ENCODE measurements at regions not wholly inside any gene's neighbourhood (a gene's known extent, or its start where the extent isn't known, plus 50 kb on each side); places are given as distances from the start of the nearest gene placed in this dataset.

DNA sequence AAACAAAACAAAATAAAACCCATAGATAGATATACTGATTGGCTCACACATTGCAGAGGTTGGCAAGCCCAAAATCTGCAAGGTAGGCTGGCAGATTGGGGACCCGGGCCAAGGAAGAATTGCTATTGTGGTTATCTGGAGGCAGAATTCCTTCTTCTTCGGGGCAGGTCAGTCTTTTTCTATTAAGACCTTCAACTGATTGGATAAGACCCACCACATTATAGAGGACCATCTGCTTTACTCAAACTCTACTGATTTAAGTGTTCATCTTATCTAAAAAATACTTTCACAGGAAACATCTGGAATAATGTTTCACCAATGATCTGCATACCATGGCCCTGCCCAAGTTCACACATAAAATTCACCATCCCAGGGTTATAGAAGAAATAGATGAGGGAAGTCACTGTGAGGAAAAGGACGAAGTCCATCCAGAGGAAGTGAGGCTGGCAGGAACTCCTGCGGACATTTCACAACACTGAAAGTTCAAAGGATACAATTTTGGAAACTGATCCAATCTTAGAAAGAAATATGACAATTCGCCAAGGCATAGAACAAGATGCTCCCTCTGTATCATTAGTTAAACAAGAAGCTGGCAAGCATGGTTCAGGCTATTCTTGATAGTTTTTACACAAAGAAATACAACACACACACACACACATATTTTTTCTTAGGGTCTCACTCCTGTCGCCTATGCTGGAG lies 127.6 kb upstream of the MED13L start:
- no peak for DNase-seq

DNA sequence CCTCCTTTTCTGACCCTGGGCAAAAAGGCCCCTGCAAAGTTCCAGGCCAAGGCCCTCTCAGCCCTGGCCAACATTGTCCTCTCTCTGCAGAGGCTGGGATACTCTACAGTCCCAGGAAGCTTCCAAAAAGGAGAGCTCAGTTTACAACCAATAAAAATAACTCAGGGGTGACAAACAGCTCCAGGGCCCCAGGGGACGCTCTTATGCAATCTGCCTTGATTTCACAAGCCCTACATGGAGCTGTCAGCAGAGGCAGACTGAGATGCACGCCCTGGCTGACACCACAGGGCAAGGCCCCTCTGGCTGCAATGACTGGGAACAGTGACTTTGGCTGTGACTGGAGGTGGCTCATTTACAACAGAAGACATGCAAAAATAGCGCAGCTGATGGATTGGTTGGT lies 129.0 kb upstream of the MED13L start:
- DNase-seq, result peak; percentile 41

DNA sequence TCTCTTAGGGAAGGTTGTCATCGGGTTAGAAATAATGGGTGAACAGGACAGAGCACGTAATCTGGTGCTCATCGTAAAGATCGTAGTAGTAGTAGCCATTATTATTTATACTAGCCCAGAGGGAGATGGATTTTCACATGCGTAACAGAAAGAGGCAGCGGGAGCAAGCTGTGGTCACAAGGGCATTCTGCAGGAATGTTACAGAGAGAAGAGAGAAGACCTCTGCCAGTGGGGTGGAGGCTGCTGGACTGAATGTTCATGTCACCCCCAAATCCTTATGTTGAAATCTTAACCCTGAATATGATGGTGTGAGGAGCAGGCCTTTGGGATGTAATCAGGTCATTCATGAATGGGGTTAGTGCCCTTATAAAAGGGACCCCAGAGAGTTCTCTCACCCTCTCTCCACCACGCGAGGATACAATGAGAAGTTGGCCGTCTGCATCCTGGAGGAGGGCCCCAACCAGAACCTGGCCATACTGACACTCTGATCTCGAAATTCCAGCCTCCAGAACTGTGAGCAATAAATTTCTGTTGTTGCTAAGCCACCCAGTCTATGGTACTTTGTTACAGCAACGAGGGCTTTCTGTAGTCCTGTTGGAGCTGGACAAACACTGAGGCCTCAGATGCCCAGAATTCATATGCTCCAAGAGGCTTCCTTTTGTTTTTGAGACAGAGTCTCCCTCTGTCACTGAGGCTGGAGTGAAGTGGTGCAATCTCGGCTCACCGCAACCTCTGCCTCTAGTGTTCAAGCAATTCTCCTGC lies 131.2 kb upstream of the MED13L start:
- DNase-seq, result no peak

DNA sequence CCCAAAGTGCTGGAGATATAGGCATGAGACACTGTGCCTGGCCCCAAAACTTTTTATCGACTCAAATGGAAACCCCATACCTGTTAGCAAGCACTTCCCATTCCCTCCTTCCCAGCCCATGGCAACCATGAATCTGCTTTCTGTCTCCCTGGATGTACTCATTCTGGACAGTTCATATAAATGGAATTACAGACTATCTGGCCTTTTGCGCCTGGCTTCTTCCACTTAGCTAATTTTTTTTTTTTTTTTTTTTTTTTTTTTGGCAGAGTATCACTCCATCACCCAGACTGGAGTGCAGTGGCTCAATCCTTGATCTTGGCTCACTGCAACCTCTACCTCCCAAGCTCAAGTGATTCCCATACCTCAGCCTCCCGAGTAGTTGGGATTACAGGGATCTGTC lies 134.5 kb upstream of the MED13L start:
- no peak for DNase-seq

DNA sequence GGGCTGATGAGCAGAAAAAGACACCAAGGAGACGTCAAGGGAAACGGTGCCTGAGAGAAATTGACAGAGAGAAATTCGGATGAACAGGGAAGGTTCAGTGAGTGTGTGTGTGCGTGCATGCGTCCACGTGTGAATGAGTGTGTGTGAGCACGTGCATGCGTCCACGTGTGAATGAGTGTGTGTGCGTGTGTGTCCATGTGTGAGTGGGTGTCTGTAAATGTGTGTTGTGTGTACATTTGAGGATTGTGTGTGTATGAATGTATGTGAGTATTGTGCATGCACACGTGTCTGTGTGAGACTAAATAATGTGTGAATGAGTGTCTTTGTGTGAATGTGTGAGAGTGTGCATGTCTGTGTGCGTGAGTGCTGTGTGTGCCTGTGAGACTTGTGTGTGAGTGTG lies 137.4 kb upstream of the MED13L start:
- DNase-seq, result no peak

DNA sequence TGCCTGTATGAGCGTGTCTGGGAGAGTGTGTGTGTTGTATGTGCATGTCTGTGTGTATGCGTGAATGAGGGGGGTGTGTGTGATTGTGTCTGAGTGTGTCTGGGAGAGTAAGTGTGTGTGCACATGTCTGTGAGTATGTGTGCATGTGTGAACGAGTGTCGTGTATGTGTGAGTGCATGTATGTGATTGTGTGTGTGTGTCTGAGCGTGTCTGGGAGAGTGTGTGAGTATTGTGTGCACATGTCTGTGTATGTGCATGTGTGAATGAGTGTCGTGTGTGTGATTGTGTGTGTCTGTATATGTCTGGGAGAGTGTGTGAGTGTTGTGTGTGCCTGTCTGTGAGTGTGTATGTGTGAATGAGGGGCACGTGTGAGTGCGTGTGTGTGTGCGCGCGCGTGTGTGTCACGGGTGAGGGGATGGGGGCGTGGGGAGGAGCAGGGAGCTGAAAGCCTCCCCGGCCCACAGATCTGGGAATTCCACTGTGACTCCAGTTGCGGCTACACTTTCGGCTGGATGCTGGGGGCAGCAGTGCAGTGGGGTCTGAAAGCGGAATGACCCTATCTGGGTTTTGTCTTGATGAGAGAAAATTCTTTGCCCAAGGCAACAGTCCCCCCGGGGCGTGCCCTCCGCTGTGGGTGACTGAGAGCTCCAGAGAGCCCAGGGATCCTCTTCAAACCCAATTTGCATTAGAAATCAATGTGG lies 138.1 kb upstream of the MED13L start:
- DNase-seq, result no peak

DNA sequence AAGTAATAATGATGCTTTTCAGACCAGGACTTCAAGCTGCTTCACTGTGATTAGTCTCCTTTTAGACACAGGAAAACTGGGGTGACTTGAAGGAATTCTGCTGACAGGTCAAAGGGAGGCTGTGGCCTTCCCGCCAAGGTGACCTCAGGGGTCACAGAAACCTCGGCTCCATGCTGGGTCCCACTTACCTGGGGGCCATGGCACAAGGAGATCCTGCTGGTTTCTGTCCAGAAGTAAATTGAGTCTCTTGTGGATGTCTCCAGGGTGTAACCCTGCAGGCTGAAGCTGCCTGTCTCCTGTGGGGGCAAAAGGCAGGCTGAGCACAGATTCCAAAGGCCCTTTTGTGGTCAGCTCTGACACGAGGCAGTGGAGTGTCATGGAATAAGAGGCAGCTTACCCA lies 138.7 kb upstream of the MED13L start:
- no peak for DNase-seq

DNA sequence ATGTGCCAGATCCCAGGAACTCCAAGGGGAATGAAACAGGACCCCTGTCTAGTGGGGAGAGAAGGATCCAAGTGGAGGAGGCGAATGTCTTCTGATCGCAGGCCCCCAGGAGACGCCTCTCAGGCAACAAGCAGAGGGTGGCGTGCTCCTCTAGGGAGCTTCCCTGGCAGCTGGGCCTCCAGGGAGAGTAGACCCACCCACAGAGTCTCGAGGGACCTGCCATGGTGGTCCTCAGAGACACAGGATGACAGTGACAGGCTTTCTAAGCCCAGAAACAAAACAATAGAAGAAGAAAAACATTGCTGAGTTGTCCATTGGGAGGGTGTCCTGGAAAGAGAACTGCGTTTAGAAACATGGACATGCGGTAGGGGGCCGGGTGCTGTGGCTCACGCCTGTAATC lies 140.6 kb upstream of the MAP1LC3B2 start:
- DNase-seq, result no peak

DNA sequence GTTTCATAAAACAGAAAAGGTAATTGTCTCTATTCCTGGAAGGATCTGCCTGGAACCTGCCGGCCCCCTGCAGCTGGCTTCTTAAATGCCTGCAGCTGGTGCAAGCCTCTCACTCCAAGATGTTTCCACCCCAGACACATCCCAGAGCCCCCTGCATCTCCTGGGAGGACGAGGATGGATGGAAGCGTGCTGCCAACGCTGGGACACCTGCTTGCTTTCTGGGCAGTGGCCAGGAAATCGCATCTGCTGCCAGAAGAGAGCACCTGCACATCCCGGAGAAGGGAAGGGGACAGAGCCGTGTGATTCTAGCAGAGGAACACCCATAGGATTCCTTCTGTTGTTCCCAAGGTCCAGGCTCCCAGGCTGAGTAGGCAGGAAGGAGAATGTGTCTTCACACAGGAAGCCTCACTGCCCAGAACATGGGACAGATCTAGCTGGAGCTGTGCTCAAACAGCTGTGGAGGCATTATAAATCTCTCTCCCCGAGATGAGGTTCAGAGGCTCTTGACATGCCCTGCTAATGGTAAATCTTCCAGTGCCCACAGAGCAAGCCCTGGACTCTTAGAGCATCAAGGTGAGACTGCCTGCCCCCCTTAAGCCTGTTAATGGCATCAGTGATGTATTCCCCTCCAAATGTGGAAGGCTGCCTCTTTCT lies 138.8 kb upstream of the MAP1LC3B2 start:
- peak; percentile 52 for DNase-seq

DNA sequence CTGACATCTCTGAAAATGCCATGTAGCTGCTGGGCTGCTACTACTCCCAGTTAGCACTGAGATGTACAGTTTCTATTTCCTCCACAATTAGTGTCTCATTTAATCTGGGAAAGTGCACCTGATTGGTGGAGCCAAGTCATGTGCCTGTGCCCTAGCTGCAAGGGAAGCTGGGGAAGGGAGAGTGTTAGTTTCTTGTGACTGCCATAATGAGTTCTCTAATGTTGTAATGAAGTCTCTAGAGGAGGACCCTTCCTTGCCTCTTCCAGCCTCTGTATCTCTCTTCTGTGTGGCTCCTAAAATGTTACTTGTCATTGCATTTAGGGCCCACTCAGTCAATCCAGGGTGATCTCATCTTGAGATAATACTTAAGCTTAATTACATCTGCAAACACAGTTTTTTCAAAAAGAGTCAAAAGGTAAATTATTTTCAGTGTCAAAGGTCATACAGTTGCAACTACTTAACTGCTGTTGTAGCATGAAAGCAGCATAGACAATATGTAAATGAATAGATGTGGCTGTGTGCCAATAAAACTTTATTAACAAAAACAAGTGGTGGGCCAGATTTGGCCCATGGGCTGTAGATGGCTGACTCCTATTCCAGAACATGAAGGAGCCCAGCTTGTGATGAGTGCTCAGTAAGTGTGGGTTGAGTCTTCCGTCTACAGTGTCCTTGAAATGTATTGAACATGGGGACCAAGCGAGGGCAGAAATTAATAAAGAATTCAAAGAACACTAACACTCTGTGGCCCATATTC lies 137.2 kb upstream of the MAP1LC3B2 start:
- no peak for DNase-seq

DNA sequence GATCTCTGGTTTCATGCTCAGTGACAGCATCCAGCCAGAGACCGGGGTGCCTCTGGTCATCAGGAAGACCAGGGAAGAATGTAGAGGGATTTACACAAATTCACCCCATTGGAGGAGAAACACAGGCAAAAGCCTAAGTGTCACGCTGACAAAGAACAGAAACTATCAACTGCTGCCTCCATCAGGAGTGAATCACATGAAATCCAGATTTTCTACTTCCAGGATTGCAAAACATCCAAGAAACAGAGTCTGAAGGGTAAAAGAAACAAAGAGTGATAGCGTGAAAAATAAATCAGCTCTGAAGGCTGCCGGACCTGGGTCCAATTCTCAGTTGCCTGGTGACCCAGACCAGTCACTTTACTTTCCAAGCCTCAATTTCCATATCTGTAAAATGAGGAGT lies 136.1 kb upstream of the MAP1LC3B2 start:
- no peak for DNase-seq

DNA sequence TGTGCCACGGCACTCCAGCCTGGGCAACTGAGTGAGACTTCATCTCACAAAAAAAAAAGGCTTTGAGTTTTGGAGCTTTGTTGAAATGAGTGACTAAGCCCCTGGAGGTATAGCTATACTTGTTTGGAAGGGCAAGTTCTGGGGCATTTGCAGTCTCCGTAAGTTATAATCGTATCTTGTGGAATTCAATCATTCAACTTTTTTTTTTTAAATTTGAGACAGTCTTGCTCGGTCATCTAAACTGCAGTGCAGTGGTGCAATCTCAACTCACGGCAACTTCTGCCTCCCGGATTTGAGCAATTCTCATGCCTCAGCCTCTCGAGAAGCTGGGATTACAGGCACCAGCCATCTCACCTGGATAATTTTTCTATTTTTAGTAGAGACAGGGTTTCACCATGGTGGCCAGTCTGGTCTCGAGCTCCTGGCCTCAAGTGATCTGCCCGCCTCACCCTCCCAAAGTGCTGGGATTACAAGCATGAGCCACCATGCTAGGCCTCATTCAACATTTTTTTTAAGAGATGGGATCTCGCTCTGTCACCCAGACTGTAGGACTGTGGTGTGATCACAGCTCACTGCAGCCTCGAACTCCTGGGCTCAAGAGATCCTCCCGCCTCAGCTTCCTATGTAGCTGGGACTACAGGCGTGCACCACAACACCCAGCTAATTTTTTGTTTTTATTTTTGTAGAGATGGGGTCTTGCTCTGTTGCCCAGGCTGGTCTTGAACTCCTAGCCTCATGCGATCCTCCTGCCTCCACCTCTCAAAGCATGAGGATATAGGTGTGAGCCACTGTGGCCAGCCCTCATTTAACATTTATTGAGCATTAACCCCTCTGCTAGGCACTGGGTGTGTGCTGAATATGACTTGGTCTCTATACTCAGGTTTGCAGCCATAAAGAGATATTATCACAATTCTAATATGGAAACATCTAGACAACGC lies 133.7 kb upstream of the MAP1LC3B2 start:
- no peak for DNase-seq

DNA sequence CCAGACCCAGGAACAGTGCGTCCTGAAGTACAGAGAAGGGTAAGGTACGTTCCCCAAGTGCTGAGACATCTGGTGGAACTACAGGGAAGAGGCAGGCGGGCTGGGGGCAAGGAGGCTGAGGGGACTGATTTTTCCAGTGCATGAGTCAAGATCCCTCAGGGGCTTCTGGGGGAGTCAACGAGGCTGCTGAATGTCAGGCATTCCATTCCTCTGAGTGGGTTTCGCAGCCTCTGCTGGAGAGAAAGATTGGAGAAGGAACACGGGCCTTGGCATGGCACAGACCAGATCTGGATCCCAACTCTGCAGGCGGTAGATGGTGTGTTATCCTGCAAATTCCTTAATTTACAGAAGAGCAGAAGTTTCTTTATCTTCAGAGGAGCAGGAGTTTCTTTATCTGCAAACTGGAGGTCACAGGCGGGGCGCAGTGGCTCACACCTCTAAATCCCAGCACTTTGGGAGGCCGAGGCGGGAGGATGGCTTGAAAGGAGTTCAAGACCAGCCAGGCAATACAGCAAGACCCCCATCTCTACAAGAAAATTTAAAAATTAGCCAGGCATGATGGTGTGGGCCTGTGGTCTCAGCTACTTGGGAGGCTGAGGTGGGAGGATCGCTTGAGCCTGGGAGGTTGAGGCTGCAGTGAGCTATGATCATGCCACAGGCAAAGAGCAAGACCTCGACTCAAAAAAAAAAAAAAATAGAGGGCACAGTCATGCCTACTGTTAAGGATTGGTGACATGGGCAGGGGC lies 132.6 kb upstream of the MAP1LC3B2 start:
- no peak for DNase-seq

DNA sequence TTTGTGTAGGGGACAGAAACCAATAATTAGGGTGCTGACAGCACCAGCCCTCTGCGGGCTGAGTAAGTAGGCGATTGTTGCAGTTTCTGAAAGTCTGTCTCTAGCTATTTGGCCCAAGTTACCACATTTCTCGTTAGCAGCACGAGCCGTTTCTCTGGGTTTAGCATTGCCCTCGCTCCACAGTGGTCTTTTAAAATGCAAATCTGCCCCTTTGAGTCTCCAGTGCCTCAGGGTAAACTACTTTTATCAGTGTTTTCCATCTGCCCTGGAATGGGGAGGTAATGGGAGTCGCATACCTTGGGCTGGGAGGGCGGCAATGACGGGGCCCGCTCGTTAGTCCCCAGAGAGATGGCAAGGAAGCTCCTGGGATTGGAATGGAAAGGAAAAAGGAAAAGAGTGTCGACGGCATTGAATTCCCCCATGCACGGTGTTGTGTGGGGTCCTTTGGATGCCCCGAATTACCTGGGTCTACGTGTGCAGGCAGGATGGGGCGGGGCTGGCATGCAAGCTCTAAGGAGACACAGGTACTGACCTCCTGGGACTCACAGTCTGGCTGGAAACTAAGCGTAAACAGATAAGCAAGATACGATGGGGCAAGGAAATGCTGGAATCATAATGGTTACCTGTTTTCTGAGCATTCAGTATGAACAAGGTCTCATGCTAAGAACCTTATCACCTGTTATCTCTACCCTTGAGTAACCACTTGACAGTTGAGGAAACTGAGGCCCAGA lies 131.8 kb upstream of the MAP1LC3B2 start:
- DNase-seq, result no peak

DNA sequence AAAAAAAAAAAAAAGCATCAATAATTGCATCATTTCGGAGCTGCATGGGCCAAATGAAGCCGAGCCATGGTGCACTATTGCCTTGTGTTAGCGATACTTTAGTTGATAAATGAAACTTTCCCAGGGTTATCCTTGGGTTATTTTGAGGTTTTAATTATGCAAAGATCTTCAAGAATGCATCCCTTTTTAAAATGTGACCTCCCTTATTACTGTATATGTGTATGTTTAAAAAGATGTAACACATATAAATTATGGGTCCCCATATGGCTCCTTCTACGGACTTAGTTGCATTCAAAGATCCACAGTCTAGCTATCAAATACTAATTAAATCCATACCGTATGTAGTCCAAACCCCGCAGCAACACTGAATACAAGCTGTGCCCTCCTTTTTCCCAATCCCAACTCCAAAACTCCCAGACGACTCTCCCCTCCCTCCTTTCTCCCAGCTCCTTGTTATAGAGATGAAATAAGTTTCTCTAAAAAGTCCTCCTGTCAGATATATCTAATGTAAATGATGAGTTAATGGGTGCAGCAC lies 129.3 kb upstream of the MAP1LC3B2 start:
- DNase-seq, result no peak

DNA sequence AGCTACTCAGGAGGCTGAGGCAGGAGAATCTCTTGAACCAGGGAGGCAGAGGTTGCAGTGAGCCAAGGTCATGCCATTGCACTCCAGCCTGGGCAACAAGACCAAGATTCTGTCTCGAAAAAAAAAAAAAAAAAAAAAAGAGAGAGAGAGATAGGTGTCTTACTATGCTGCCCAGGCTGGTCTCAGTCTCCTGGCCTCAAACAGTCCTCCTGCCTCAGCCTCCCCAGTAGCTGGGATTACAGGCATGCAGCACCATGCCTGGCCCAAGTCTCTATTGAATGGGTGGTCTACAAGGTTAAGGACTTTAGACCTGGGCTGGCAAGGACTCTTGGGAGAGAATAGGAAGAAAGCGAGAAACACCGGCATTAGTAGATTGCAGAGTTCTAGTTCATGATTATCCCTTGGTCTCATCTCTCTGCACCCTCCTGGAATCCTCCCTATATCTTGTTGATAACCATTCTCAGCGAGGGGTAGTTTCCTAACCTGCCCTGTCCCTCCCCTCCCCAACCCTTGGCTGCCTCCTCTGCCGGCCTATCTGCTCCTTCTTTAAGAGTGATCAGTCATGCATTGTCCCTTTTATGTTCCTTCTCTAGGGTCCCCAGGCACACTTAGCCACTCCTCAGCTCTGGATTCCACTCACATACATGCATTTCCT lies 128.1 kb upstream of the MAP1LC3B2 start:
- no peak for DNase-seq

DNA sequence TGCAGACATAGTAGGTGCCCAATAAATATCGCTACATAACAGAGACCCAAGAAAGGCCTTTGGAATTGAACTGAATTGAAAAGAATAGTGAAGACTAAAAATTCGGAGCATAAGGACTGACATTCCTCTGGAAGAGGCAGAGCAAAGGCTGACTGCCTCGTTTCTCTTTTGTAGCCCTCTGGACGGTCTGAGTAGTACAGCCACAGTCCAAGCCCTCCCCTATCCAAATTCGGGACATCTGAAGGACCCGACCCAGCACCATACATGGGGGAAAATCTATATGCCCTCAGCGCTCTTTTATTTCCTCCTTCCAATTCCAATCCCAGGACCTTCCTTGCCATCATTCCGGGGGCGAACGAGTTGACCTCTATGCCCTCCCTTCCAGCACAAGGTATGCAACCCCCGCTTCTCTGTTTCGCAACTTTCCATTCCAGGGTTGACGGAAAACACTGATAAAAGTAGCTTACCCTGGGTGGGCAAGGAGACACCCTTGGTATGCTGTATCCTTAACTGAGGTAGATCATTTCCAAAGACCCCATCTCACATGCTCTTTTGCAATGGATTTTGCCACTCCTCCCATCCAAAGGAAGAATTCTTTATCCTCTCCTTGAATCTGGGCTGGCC lies 127.4 kb upstream of the MAP1LC3B2 start:
- DNase-seq, result no peak

DNA sequence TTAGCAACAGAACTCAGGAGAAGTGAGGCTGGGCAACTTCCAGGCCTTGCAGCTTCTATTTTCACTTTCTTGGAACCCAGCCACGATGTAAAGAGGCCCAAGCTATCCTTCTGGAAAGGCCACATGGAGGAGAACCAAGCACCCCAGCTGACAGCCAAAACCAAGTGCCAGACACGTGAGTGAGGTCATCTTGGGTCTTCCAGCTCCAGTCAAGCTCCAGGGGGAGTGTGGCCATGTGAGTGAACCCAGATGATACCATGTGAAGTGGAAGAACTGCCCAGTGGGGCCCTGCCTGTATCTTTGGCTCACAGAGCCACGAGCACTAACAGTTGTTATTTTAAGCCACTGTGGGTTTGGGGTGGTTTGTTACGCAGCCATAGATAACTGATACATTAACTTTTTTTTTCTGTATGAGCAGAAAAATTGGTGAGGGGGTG lies 126.8 kb upstream of the MAP1LC3B2 start:
- DNase-seq, result no peak

DNA sequence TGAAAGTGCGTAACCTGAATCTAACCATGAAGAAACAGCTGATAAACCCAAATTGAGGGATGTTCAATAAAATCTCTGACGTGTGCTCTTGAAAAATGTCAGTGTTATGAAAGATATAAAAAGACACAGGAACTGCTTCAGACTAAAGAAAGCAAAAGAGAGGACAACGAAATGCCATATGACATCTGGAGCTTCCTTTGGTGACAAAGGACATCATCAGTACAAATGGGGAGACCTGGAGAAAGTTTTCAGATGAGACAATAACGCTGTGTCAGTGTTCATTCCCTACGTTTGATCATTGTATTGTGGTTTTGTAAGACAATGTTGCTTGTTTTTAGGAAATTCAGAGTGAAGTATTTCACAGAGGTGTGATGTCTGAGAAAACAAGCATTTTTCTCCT lies 125.9 kb upstream of the MAP1LC3B2 start:
- DNase-seq, result no peak
